ENCODE measurements at regions not wholly inside any gene's neighbourhood (a gene's known extent, or its start where the extent isn't known, plus 50 kb on each side); places are given as distances from the start of the nearest gene placed in this dataset.

DNA sequence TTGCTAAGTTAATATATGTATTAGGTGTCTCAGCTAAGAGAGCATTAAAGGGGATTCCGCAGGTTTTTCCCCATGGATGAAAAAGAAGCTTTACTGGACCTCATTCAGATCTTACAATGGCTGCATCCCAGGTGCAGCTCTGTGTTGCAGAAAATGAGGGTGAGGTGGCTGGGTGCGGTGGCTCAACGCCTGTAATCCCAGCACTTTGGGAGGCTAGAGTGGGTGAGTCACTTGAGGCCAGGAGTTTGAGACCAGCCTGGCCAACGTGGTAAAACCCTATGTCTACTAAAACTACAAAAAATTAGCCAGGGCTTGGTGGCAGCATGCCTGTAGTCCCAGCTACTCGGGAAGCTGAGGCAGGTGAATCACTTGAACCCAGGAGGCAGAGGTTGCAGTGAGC, 58.5 kb upstream of the MORC3 start:
- TF ChIP-seq, protein P1, sequence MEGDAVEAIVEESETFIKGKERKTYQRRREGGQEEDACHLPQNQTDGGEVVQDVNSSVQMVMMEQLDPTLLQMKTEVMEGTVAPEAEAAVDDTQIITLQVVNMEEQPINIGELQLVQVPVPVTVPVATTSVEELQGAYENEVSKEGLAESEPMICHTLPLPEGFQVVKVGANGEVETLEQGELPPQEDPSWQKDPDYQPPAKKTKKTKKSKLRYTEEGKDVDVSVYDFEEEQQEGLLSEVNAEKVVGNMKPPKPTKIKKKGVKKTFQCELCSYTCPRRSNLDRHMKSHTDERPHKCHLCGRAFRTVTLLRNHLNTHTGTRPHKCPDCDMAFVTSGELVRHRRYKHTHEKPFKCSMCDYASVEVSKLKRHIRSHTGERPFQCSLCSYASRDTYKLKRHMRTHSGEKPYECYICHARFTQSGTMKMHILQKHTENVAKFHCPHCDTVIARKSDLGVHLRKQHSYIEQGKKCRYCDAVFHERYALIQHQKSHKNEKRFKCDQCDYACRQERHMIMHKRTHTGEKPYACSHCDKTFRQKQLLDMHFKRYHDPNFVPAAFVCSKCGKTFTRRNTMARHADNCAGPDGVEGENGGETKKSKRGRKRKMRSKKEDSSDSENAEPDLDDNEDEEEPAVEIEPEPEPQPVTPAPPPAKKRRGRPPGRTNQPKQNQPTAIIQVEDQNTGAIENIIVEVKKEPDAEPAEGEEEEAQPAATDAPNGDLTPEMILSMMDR (IDR thresholded peaks at IDR 0.05) = no peak
- no peak for TF ChIP-seq ZFX (IDR thresholded peaks at IDR 0.05; ENCODE audit: borderline replicate concordance)

Data from 22Rv1 (cell line).